Peyer's patch (tissue), 4 donors: ENCODE measurements at regions not wholly inside any gene's neighbourhood (a gene's known extent, or its start where the extent isn't known, plus 50 kb on each side); places are given as distances from the start of the nearest gene placed in this dataset.

Experiments used
- DNase-seq, 3 donors: peaks; one replicate each; pipeline ENCODE4 v3.0.0-alpha.2; 2017 to 2019
- H3K27ac ChIP-seq, 4 donors: fragments of 200-600 bp; sonication (generic); one replicate each; pipeline ENCODE4 v1.5.1; 2016 to 2019
- H3K27me3 ChIP-seq, 2 donors: fragments of 200-600 bp; sonication (generic); one replicate each; pipeline ENCODE4 v1.5.1; 2019
- H3K36me3 ChIP-seq, 3 donors: fragments of 200-600 bp; sonication (generic); one replicate each; pipeline ENCODE4 v1.5.1; 2016 to 2019
- H3K4me1 ChIP-seq, 4 donors: fragments of 200-600 bp; sonication (generic); one replicate each; pipeline ENCODE4 v1.5.1; 2016 to 2019
- H3K4me3 ChIP-seq, 4 donors: fragments of 200-600 bp; sonication (generic); 1 replicate in 3 of 4; 2 replicates in 1 of 4; pipeline ENCODE4 v1.5.1; 2016 to 2019; ENCODE audit warnings: mild to moderate bottlenecking in 1 of 4
- H3K9me3 ChIP-seq, 4 donors: fragments of 200-600 bp; sonication (generic); one replicate each; pipeline ENCODE4 v1.5.1; 2016 to 2019; ENCODE audit warnings: mild to moderate bottlenecking in 1 of 4
- CTCF ChIP-seq, 6 experiments: fragments of 450-650 bp in 4 of 6; fragments of 200-600 bp in 2 of 6; sonication (generic) in 1 of 6; IDR thresholded peaks; one replicate each; pipeline ENCODE4 v1.5.1; 2017 to 2019; ENCODE audit warnings: antibody characterized with exemption in 6 of 6, mild to moderate bottlenecking in 3 of 6, moderate library complexity in 1 of 6
- POLR2A ChIP-seq, 2 donors: fragments of 450-650 bp; IDR thresholded peaks; one replicate each; pipeline ENCODE4 v1.5.1; 2017; ENCODE audit warnings: antibody characterized with exemption in 2 of 2, mild to moderate bottlenecking in 2 of 2, moderate library complexity in 2 of 2

- Histone ChIP-seq H3K36me3 (no peaks in the 10 kb centered on the region), H3K4me3 (no peak overlapping the region), H3K4me1 (no peaks in the 10 kb centered on the region), H3K27ac (no peak overlapping the region), H3K27me3 (no peaks in the 10 kb centered on the region), H3K9me3 (no peaks in the 10 kb centered on the region)
- no peak for TF ChIP-seq POLR2A (IDR thresholded peaks at IDR 0.05)
- no peak for DNase-seq
Measured at GRCh38 chr10:4671451-4672145, 154.4 kb upstream of the AKR1E2 start.

- DNase-seq: no peak
- H3K4me3 ChIP-seq: no peak overlapping the region
- H3K4me1 ChIP-seq: no peaks in the 10 kb centered on the region
- TF ChIP-seq CTCF (IDR thresholded peaks at IDR 0.05) (no peak), POLR2A (IDR thresholded peaks at IDR 0.05) (no peak)
- H3K27me3 ChIP-seq: no peaks in the 10 kb centered on the region
- H3K36me3 ChIP-seq: no peaks in the 10 kb centered on the region
- H3K9me3 ChIP-seq: no peaks in the 10 kb centered on the region
- H3K27ac ChIP-seq: no peak overlapping the region
Measured at GRCh38 chr10:4670737-4671136, 155.3 kb upstream of the AKR1E2 start.

- Histone ChIP-seq H3K4me1 (peaks cover 0 to 3% (median 1%) of the 10 kb centered on the region in 4 donors), H3K4me3 (no peak overlapping the region), H3K36me3 (no peaks in the 10 kb centered on the region), H3K27ac (no peak overlapping the region), H3K9me3 (no peaks in the 10 kb centered on the region), H3K27me3 (no peaks in the 10 kb centered on the region)
- TF ChIP-seq POLR2A (IDR thresholded peaks at IDR 0.05) (no peak), CTCF (IDR thresholded peaks at IDR 0.05) (no peak)
- no peak for DNase-seq
Measured at GRCh38 chr10:4669585-4669984, 156.4 kb upstream of the AKR1E2 start.

GRCh38 chr10:4663162-4663992 lies 162.6 kb upstream of the AKR1E2 start:
- Histone ChIP-seq H3K4me1 (peaks cover 0 to 33% (median 3%) of the 10 kb centered on the region in 4 donors), H3K27me3 (no peaks in the 10 kb centered on the region), H3K27ac (peak overlapping the region in 3 of 4 donors; percentile 58 to 87 (median 87)), H3K9me3 (no peaks in the 10 kb centered on the region), H3K36me3 (no peaks in the 10 kb centered on the region), H3K4me3 (no peak overlapping the region)
- peak in 1 of 3 donors; percentile 88 for DNase-seq
- no peak for TF ChIP-seq CTCF (IDR thresholded peaks at IDR 0.05)
- peak in 1 of 2 donors; percentile 52 for TF ChIP-seq POLR2A (IDR thresholded peaks at IDR 0.05)

- no peak overlapping the region for H3K4me3 ChIP-seq
- H3K36me3 ChIP-seq: no peaks in the 10 kb centered on the region
- no peaks in the 10 kb centered on the region for H3K27me3 ChIP-seq
- no peak for TF ChIP-seq POLR2A (IDR thresholded peaks at IDR 0.05)
- no peak for TF ChIP-seq CTCF (IDR thresholded peaks at IDR 0.05)
- no peaks in the 10 kb centered on the region for H3K9me3 ChIP-seq
- no peak for DNase-seq
- peaks cover 0 to 33% (median 3%) of the 10 kb centered on the region in 4 donors for H3K4me1 ChIP-seq
- H3K27ac ChIP-seq: peak overlapping the region in 3 of 4 donors; percentile 58 to 87 (median 87)
Measured at GRCh38 chr10:4662576-4663161, 163.3 kb upstream of the AKR1E2 start.
